Spinal cord (tissue), 9 donors: ENCODE measurements at regions not wholly inside any gene's neighbourhood (a gene's known extent, or its start where the extent isn't known, plus 50 kb on each side); places are given as distances from the start of the nearest gene placed in this dataset.
"Not testable (repeated sequence)": the region's sequence is repeated elsewhere in the genome, so short reads cannot be mapped to it uniquely, and the experiment has no call there.

Source experiments
- DNase-seq, 6 donors: peaks; one replicate each; pipeline versions ENCODE4 v3.0.0 to v3.0.0-alpha.2; 2013 to 2015; ENCODE audit warnings: low spot score in 6 of 6, low read depth in 4 of 6
- H3K27ac ChIP-seq: one replicate; pipeline ENCODE4 v1.5.1; 2013; ENCODE audit warnings: low read depth, low read length, control low read depth
- H3K27me3 ChIP-seq: one replicate; pipeline ENCODE4 v1.6.1; 2013; ENCODE audit warnings: low read length; ENCODE audit not compliant: control insufficient read depth, insufficient read depth
- H3K36me3 ChIP-seq: one replicate; pipeline ENCODE4 v1.6.1; 2013; ENCODE audit warnings: low read length; ENCODE audit not compliant: control insufficient read depth, insufficient read depth
- H3K4me1 ChIP-seq: one replicate; pipeline ENCODE4 v1.6.1; 2013; ENCODE audit warnings: low read length; ENCODE audit not compliant: control insufficient read depth, insufficient read depth
- H3K4me3 ChIP-seq: one replicate; pipeline ENCODE4 v1.5.1; 2013; ENCODE audit warnings: low read depth, low read length, control low read depth
- H3K9me3 ChIP-seq: one replicate; pipeline ENCODE4 v1.6.1; 2013; ENCODE audit warnings: low read length; ENCODE audit not compliant: control insufficient read depth, insufficient read depth
- WGBS: methylation state at CpG from one replicate; pipeline ENCODE4 v1.1.5; 2013; ENCODE audit warnings: missing lambda C conversion rate; ENCODE audit not compliant: insufficient coverage; 5-methylcytosine and 5-hydroxymethylcytosine counted together
- donor health status: healthy.

- no peaks in the 10 kb centered on the region for H3K4me1 ChIP-seq
- H3K27me3 ChIP-seq = no peaks in the 10 kb centered on the region
- H3K36me3 ChIP-seq = no peaks in the 10 kb centered on the region
- no peak for DNase-seq
- no peak overlapping the region for H3K27ac ChIP-seq
- H3K9me3 ChIP-seq = no peaks in the 10 kb centered on the region
- no peak overlapping the region for H3K4me3 ChIP-seq
- 77% methylated on average over 6 of the region's 18 CpGs for WGBS
Observed at GRCh38 chr20:30506100-30506499, 751.4 kb upstream of the DEFB115 start.

GRCh38 chr20:30508382-30508781 lies 749.1 kb upstream of the DEFB115 start:
- WGBS = 92% methylated on average over 15 of the region's 21 CpGs
- not testable (repeated sequence) for H3K4me3 ChIP-seq, H3K27me3 ChIP-seq

GRCh38 chr20:30511322-30512030 lies 746.0 kb upstream of the DEFB115 start:
- H3K27me3 ChIP-seq = no peaks in the 10 kb centered on the region
- H3K9me3 ChIP-seq = no peaks in the 10 kb centered on the region
- 85% methylated on average over 39 of the region's 39 CpGs for WGBS
- no peaks in the 10 kb centered on the region for H3K36me3 ChIP-seq
- no peaks in the 10 kb centered on the region for H3K4me1 ChIP-seq
- H3K4me3 ChIP-seq = no peak overlapping the region
- no peak overlapping the region for H3K27ac ChIP-seq
- DNase-seq = no peak

More at GRCh38 chr20:30508382-30508781, 749.1 kb upstream of the DEFB115 start:
- not testable (repeated sequence) for DNase-seq, H3K36me3 ChIP-seq, H3K9me3 ChIP-seq, H3K4me1 ChIP-seq, H3K27ac ChIP-seq

GRCh38 chr20:30513050-30513628 lies 744.3 kb upstream of the DEFB115 start:
- DNase-seq = no peak
- no peaks in the 10 kb centered on the region for H3K27me3 ChIP-seq
- 88% methylated on average over 25 of the region's 38 CpGs for WGBS
- no peaks in the 10 kb centered on the region for H3K36me3 ChIP-seq
- H3K27ac ChIP-seq = no peak overlapping the region
- no peak overlapping the region for H3K4me3 ChIP-seq
- H3K4me1 ChIP-seq = no peaks in the 10 kb centered on the region
- H3K9me3 ChIP-seq = no peaks in the 10 kb centered on the region

- not testable (repeated sequence) for H3K4me3 ChIP-seq, H3K4me1 ChIP-seq, H3K27me3 ChIP-seq, DNase-seq, H3K27ac ChIP-seq, H3K36me3 ChIP-seq, H3K9me3 ChIP-seq
- 90% methylated on average over 12 of the region's 13 CpGs for WGBS
Observed at GRCh38 chr20:30515915-30516314, 741.5 kb upstream of the DEFB115 start.

- not testable (repeated sequence) for H3K27ac ChIP-seq, H3K4me3 ChIP-seq, H3K36me3 ChIP-seq, H3K27me3 ChIP-seq, DNase-seq, H3K9me3 ChIP-seq, H3K4me1 ChIP-seq
- WGBS = 84% methylated on average over 10 of the region's 10 CpGs
Observed at GRCh38 chr20:30518906-30519305, 738.6 kb upstream of the DEFB115 start.

- not testable (repeated sequence) for H3K4me1 ChIP-seq, H3K27ac ChIP-seq, H3K36me3 ChIP-seq, H3K4me3 ChIP-seq, DNase-seq, H3K27me3 ChIP-seq, H3K9me3 ChIP-seq
- 80% methylated on average over 9 of the region's 15 CpGs for WGBS
Observed at GRCh38 chr20:30521686-30522415, 735.6 kb upstream of the DEFB115 start.

- not testable (repeated sequence) for H3K9me3 ChIP-seq, H3K4me3 ChIP-seq, H3K27me3 ChIP-seq, DNase-seq, H3K36me3 ChIP-seq, H3K4me1 ChIP-seq, H3K27ac ChIP-seq
- WGBS = no CpG with 5 or more reads among the region's 4 CpGs
Observed at GRCh38 chr20:30524155-30524554, 733.3 kb upstream of the DEFB115 start.

GRCh38 chr20:30524761-30525160 lies 732.7 kb upstream of the DEFB115 start:
- H3K27me3 ChIP-seq, DNase-seq, H3K4me3 ChIP-seq, H3K27ac ChIP-seq, H3K4me1 ChIP-seq, H3K36me3 ChIP-seq, H3K9me3 ChIP-seq: not testable (repeated sequence)
- WGBS = no CpG with 5 or more reads among the region's 2 CpGs

- not testable (repeated sequence) for H3K4me3 ChIP-seq, DNase-seq, H3K4me1 ChIP-seq, H3K27me3 ChIP-seq, H3K9me3 ChIP-seq, H3K36me3 ChIP-seq, H3K27ac ChIP-seq
Observed at GRCh38 chr20:30533653-30534052, 723.8 kb upstream of the DEFB115 start.
